Activated T-helper 17 cell treated with anti-CD3 and anti-CD28 coated beads, Interleukin-2, amount 50 U/mL, for 72 hours (primary cell): ENCODE measurements at regions not wholly inside any gene's neighbourhood (a gene's known extent, or its start where the extent isn't known, plus 50 kb on each side); places are given as distances from the start of the nearest gene placed in this dataset.

Source experiments
- ATAC-seq: fragments of 150-1000 bp; cut with Tn5 transposase; replicated peaks from 2 replicates; pipeline ENCODE4 v1.10.0; 2021; ENCODE audit warnings: mild to moderate bottlenecking, moderate library complexity
- H3K27ac Mint-ChIP-seq: one replicate; pipeline ENCODE4 v1.8.0; 2022; ENCODE audit warnings: mixed read lengths
- H3K27me3 Mint-ChIP-seq: one replicate; pipeline ENCODE4 v1.8.0; 2022; ENCODE audit warnings: mixed read lengths
- H3K36me3 Mint-ChIP-seq: one replicate; pipeline ENCODE4 v1.8.0; 2022; ENCODE audit warnings: low read depth, mild to moderate bottlenecking, mixed read lengths
- H3K4me1 Mint-ChIP-seq: one replicate; pipeline ENCODE4 v1.8.0; 2022; ENCODE audit warnings: mixed read lengths
- H3K4me3 Mint-ChIP-seq: one replicate; pipeline ENCODE4 v1.8.0; 2022; ENCODE audit warnings: mild to moderate bottlenecking, mixed read lengths
- H3K9me3 Mint-ChIP-seq: one replicate; pipeline ENCODE4 v1.8.0; 2022; ENCODE audit warnings: mixed read lengths

- H3K4me1 Mint-ChIP-seq = peaks cover 7% of the 10 kb centered on the region
- H3K9me3 Mint-ChIP-seq = no peaks in the 10 kb centered on the region
- no peak overlapping the region for H3K27ac Mint-ChIP-seq
- peaks cover 3% of the 10 kb centered on the region for H3K27me3 Mint-ChIP-seq
- no peak for ATAC-seq
- H3K4me3 Mint-ChIP-seq = no peak overlapping the region
- no peaks in the 10 kb centered on the region for H3K36me3 Mint-ChIP-seq
Observed at GRCh38 chr20:50391444-50392137, 118.6 kb upstream of the PTPN1 start.

- Mint-ChIP-seq H3K4me3 (no peak overlapping the region), H3K4me1 (peaks cover 6% of the 10 kb centered on the region), H3K36me3 (no peaks in the 10 kb centered on the region), H3K27ac (no peak overlapping the region), H3K9me3 (no peaks in the 10 kb centered on the region), H3K27me3 (peaks cover 3% of the 10 kb centered on the region)
- peak; percentile 77 for ATAC-seq
Observed at GRCh38 chr20:50392138-50392866, 117.9 kb upstream of the PTPN1 start.

GRCh38 chr20:50393242-50393641 is 116.9 kb upstream of the PTPN1 start:
- no peak for ATAC-seq
- H3K27me3 Mint-ChIP-seq = peaks cover 3% of the 10 kb centered on the region
- no peak overlapping the region for H3K27ac Mint-ChIP-seq
- no peaks in the 10 kb centered on the region for H3K36me3 Mint-ChIP-seq
- H3K4me1 Mint-ChIP-seq = peaks cover 6% of the 10 kb centered on the region
- H3K9me3 Mint-ChIP-seq = no peaks in the 10 kb centered on the region
- H3K4me3 Mint-ChIP-seq = no peak overlapping the region

- Mint-ChIP-seq H3K27me3 (peaks cover 3% of the 10 kb centered on the region), H3K36me3 (no peaks in the 10 kb centered on the region), H3K4me3 (no peak overlapping the region), H3K4me1 (no peaks in the 10 kb centered on the region), H3K27ac (no peak overlapping the region), H3K9me3 (no peaks in the 10 kb centered on the region)
- ATAC-seq = no peak
Observed at GRCh38 chr20:50393990-50394561, 116.1 kb upstream of the PTPN1 start.

- Mint-ChIP-seq H3K4me1 (no peaks in the 10 kb centered on the region), H3K27ac (no peak overlapping the region), H3K9me3 (no peaks in the 10 kb centered on the region), H3K27me3 (peaks cover 3% of the 10 kb centered on the region), H3K36me3 (no peaks in the 10 kb centered on the region), H3K4me3 (no peak overlapping the region)
- no peak for ATAC-seq
Observed at GRCh38 chr20:50394569-50394968, 115.6 kb upstream of the PTPN1 start.

- ATAC-seq = no peak
- no peaks in the 10 kb centered on the region for H3K9me3 Mint-ChIP-seq
- H3K4me3 Mint-ChIP-seq = no peak overlapping the region
- H3K27me3 Mint-ChIP-seq = peaks cover 3% of the 10 kb centered on the region
- no peak overlapping the region for H3K27ac Mint-ChIP-seq
- no peaks in the 10 kb centered on the region for H3K4me1 Mint-ChIP-seq
- H3K36me3 Mint-ChIP-seq = no peaks in the 10 kb centered on the region
Observed at GRCh38 chr20:50395251-50395729, 114.9 kb upstream of the PTPN1 start.

- Mint-ChIP-seq H3K9me3 (no peaks in the 10 kb centered on the region), H3K4me3 (no peak overlapping the region), H3K4me1 (no peaks in the 10 kb centered on the region), H3K27me3 (peaks cover 3% of the 10 kb centered on the region), H3K36me3 (no peaks in the 10 kb centered on the region), H3K27ac (no peak overlapping the region)
- no peak for ATAC-seq
Observed at GRCh38 chr20:50395914-50396488, 114.2 kb upstream of the PTPN1 start.

GRCh38 chr20:50396623-50397022 is 113.6 kb upstream of the PTPN1 start:
- Mint-ChIP-seq H3K4me1 (no peaks in the 10 kb centered on the region), H3K27me3 (peaks cover 3% of the 10 kb centered on the region), H3K27ac (no peak overlapping the region), H3K36me3 (no peaks in the 10 kb centered on the region), H3K9me3 (no peaks in the 10 kb centered on the region), H3K4me3 (no peak overlapping the region)
- no peak for ATAC-seq

- no peak for ATAC-seq
- peaks cover 3% of the 10 kb centered on the region for H3K27me3 Mint-ChIP-seq
- no peaks in the 10 kb centered on the region for H3K9me3 Mint-ChIP-seq
- no peak overlapping the region for H3K27ac Mint-ChIP-seq
- H3K4me3 Mint-ChIP-seq = no peak overlapping the region
- no peaks in the 10 kb centered on the region for H3K4me1 Mint-ChIP-seq
- H3K36me3 Mint-ChIP-seq = no peaks in the 10 kb centered on the region
Observed at GRCh38 chr20:50397058-50397457, 113.1 kb upstream of the PTPN1 start.

- ATAC-seq = no peak
- Mint-ChIP-seq H3K4me1 (no peaks in the 10 kb centered on the region), H3K9me3 (no peaks in the 10 kb centered on the region), H3K27ac (no peak overlapping the region), H3K36me3 (no peaks in the 10 kb centered on the region), H3K4me3 (no peak overlapping the region), H3K27me3 (peaks cover 3% of the 10 kb centered on the region)
Observed at GRCh38 chr20:50398064-50398463, 112.1 kb upstream of the PTPN1 start.

GRCh38 chr20:50398471-50398820 is 111.7 kb upstream of the PTPN1 start:
- H3K4me1 Mint-ChIP-seq = no peaks in the 10 kb centered on the region
- peaks cover 3% of the 10 kb centered on the region for H3K27me3 Mint-ChIP-seq

GRCh38 chr20:50398821-50399554 is 111.2 kb upstream of the PTPN1 start:
- Mint-ChIP-seq H3K27ac (no peak overlapping the region), H3K4me1 (no peaks in the 10 kb centered on the region), H3K36me3 (no peaks in the 10 kb centered on the region), H3K4me3 (no peak overlapping the region), H3K27me3 (peaks cover 4% of the 10 kb centered on the region), H3K9me3 (no peaks in the 10 kb centered on the region)
- ATAC-seq = no peak

More at GRCh38 chr20:50398471-50398820, 111.7 kb upstream of the PTPN1 start:
- no peaks in the 10 kb centered on the region for H3K9me3 Mint-ChIP-seq
- ATAC-seq = no peak
- no peaks in the 10 kb centered on the region for H3K36me3 Mint-ChIP-seq
- no peak overlapping the region for H3K4me3 Mint-ChIP-seq
- no peak overlapping the region for H3K27ac Mint-ChIP-seq

- no peaks in the 10 kb centered on the region for H3K9me3 Mint-ChIP-seq
- H3K4me3 Mint-ChIP-seq = no peak overlapping the region
- H3K27me3 Mint-ChIP-seq = peaks cover 10% of the 10 kb centered on the region
- ATAC-seq = no peak
- no peaks in the 10 kb centered on the region for H3K36me3 Mint-ChIP-seq
- H3K4me1 Mint-ChIP-seq = no peaks in the 10 kb centered on the region
- no peak overlapping the region for H3K27ac Mint-ChIP-seq
Observed at GRCh38 chr20:50399555-50399916, 110.6 kb upstream of the PTPN1 start.

- Mint-ChIP-seq H3K27ac (no peak overlapping the region), H3K36me3 (no peaks in the 10 kb centered on the region), H3K4me1 (no peaks in the 10 kb centered on the region), H3K4me3 (no peak overlapping the region), H3K9me3 (no peaks in the 10 kb centered on the region), H3K27me3 (peaks cover 11% of the 10 kb centered on the region)
- no peak for ATAC-seq
Observed at GRCh38 chr20:50399917-50400704, 110.1 kb upstream of the PTPN1 start.
